Liver (tissue), 8 donors: ENCODE measurements at regions not wholly inside any gene's neighbourhood (a gene's known extent, or its start where the extent isn't known, plus 50 kb on each side); places are given as distances from the start of the nearest gene placed in this dataset.

ENCODE experiments used
- DNase-seq: peaks from one replicate; pipeline ENCODE4 v3.0.0-alpha.2; 2017; ENCODE audit warnings: low spot score
- H3K27ac ChIP-seq, 2 donors: one replicate each; pipeline ENCODE4 v1.7.0; 2013; ENCODE audit warnings: inconsistent platforms in 2 of 2, low read length in 2 of 2, control low read depth in 1 of 2, low read depth in 1 of 2, mild to moderate bottlenecking in 1 of 2
- H3K27me3 ChIP-seq, 4 donors: one replicate each; pipeline versions ENCODE4 v1.6.1 to v1.7.0; 2013; ENCODE audit warnings: low read length in 3 of 4, inconsistent platforms in 1 of 4, mild to moderate bottlenecking in 1 of 4, moderate library complexity in 1 of 4; ENCODE audit not compliant: control insufficient read depth in 4 of 4, insufficient read depth in 4 of 4
- H3K36me3 ChIP-seq, 4 donors: one replicate each; pipeline versions ENCODE4 v1.6.1 to v1.7.0; 2013; ENCODE audit warnings: low read length in 3 of 4, mild to moderate bottlenecking in 3 of 4, low read depth in 1 of 4, moderate library complexity in 1 of 4; ENCODE audit not compliant: control insufficient read depth in 4 of 4, insufficient read depth in 3 of 4
- H3K4me1 ChIP-seq, 4 donors: one replicate each; pipeline versions ENCODE4 v1.6.1 to v1.7.0; 2013; ENCODE audit warnings: low read length in 3 of 4, mild to moderate bottlenecking in 3 of 4, moderate library complexity in 1 of 4; ENCODE audit not compliant: control insufficient read depth in 4 of 4, insufficient read depth in 4 of 4
- H3K4me3 ChIP-seq, 3 donors: one replicate each; pipeline versions ENCODE4 v1.6.1 to v1.7.0; 2013; ENCODE audit warnings: low read length in 3 of 3, control low read depth in 1 of 3, low read depth in 1 of 3, mild to moderate bottlenecking in 1 of 3
- H3K9ac ChIP-seq, 2 donors: one replicate each; pipeline ENCODE4 v1.7.0; 2013; ENCODE audit warnings: low read length in 2 of 2, mild to moderate bottlenecking in 2 of 2, moderate library complexity in 2 of 2, control low read depth in 1 of 2, low read depth in 1 of 2
- H3K9me3 ChIP-seq, 4 donors: one replicate each; pipeline versions ENCODE4 v1.6.1 to v1.7.0; 2013; ENCODE audit warnings: low read length in 3 of 4; ENCODE audit not compliant: control insufficient read depth in 4 of 4
- EGR1 ChIP-seq, 2 donors: IDR thresholded peaks; 2 replicates each; pipeline ENCODE4 v1.6.1; 2016 to 2018; ENCODE audit warnings: antibody characterized with exemption in 2 of 2, low read depth in 2 of 2
- FOXA1 ChIP-seq: IDR thresholded peaks from 2 replicates; pipeline ENCODE4 v1.6.1; 2016; ENCODE audit warnings: antibody characterized with exemption
- FOXA2 ChIP-seq: IDR thresholded peaks from 2 replicates; pipeline ENCODE4 v1.6.1; 2016; ENCODE audit warnings: antibody characterized with exemption
- GABPA ChIP-seq, 2 donors: IDR thresholded peaks in 1 of 2; conservative IDR thresholded peaks in 1 of 2; 2 replicates each; pipeline ENCODE4 v1.6.1; 2016; ENCODE audit warnings: antibody characterized with exemption in 2 of 2, mild to moderate bottlenecking in 1 of 2, moderate library complexity in 1 of 2
- HNF4G ChIP-seq: IDR thresholded peaks from 2 replicates; pipeline ENCODE4 v1.6.1; 2016; ENCODE audit warnings: antibody characterized with exemption
- NR2F2 ChIP-seq: IDR thresholded peaks from 2 replicates; pipeline ENCODE4 v1.6.1; 2016; ENCODE audit warnings: antibody characterized with exemption
- RAD21 ChIP-seq, 2 donors: IDR thresholded peaks; 2 replicates each; pipeline ENCODE4 v1.6.1; 2016; ENCODE audit warnings: antibody characterized with exemption in 2 of 2, mild to moderate bottlenecking in 2 of 2
- RXRA ChIP-seq, 2 donors: IDR thresholded peaks; 2 replicates each; pipeline ENCODE4 v1.6.1; 2017 to 2018; ENCODE audit warnings: antibody characterized with exemption in 2 of 2, mild to moderate bottlenecking in 1 of 2
- SP1 ChIP-seq: IDR thresholded peaks from 2 replicates; pipeline ENCODE4 v1.6.1; 2018; ENCODE audit warnings: antibody characterized with exemption, mild to moderate bottlenecking
- TAF1 ChIP-seq: conservative IDR thresholded peaks from 2 replicates; pipeline ENCODE4 v1.6.1; 2016; ENCODE audit warnings: antibody characterized with exemption, mild to moderate bottlenecking
- WGBS: extraction: QIAGEN DNeasy Blood & Tissue Kit; methylation state at CpG from one replicate; pipeline ENCODE4 v1.1.7; 2013; 5-methylcytosine and 5-hydroxymethylcytosine counted together
- TF ChIP-seq, protein P1 (sequence below): fragments of 150-350 bp; IDR thresholded peaks from 2 replicates; pipeline ENCODE4 v1.5.1; 2017; ENCODE audit warnings: improper control_type of control experiment, low read depth, low read length; ENCODE audit not compliant: missing input control
- TF ChIP-seq, protein P2 (sequence below): IDR thresholded peaks from 2 replicates; pipeline ENCODE4 v1.6.1; 2016; ENCODE audit warnings: antibody characterized with exemption, mild to moderate bottlenecking
- donor health status: healthy.
- donor health status: healthy.
- donor health status: healthy.
- donor health status: healthy.
- donor health status: healthy.

DNA sequence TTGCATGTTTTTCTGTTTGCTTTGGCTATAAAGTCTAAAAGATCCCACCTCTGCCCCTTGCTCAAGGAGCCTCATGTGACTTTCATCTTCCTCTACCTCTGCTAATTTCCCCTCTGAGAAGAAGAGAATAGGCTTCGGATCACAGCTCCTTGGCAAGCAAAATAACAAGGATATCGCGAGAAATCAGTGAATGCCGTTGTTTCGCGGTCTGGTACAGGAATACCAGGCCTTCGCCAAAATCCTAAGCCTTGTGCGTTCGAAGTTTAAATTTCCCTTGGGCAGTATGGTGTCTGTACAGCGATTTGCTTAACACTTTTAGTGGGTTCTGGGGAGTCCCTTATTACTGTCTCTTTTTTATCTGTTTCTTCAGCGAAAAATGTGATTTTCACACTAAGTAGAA, 142.3 kb downstream of the IRF8 start:
- 88% methylated on average over 11 of the region's 11 CpGs for WGBS
- no peak for DNase-seq
- H3K27ac ChIP-seq = no peak overlapping the region
- H3K4me1 ChIP-seq = no peaks in the 10 kb centered on the region
- H3K9ac ChIP-seq = no peak overlapping the region
- H3K27me3 ChIP-seq = peaks cover 0 to 7% (median 0%) of the 10 kb centered on the region in 4 donors
- no peaks in the 10 kb centered on the region for H3K9me3 ChIP-seq
- TF ChIP-seq NR2F2 = no peak
- no peak overlapping the region for H3K4me3 ChIP-seq
- H3K36me3 ChIP-seq = no peaks in the 10 kb centered on the region

DNA sequence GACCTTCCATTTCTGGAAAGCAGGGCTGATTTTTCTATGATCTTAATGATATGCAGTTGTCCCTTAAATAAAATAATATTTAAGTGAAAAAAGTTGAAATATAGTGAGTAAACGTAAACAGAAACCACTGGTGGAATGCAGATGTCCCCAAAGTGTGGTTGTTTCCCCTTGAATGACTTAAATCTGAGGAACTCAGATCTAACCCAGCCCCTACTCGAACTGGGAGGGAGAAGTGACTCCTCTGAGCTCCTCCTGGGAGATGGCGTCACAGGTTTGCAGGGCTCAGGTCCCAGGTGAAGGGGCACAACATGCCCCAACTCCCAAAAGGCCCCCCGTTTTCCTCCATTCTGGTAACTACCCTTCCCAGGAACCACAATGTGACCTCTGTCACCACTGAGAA, 142.8 kb downstream of the IRF8 start:
- no peak for TF ChIP-seq FOXA2
- 65% methylated on average over 4 of the region's 4 CpGs for WGBS

DNA sequence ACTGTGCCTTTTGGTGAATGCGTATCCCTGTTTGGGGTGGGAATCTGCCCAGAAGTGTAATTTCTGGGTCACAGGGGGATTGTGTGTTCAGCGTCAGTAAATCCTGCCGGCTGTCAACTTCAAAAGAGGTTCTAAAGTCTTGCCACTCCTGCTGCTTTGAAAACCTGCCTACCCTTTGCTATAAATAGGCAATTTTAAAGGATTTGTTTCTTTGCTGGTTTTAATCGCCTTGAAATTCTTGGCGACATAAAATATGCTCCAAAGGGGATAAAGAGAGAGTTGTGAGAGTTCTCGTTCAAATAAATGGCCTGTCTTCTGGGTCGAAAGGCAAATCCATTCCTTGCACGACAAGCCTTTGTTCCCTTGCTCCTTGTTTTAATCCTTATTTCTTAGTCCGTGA, 143.4 kb downstream of the IRF8 start:
- Histone ChIP-seq H3K4me1 (no peaks in the 10 kb centered on the region), H3K36me3 (no peaks in the 10 kb centered on the region), H3K4me3 (no peak overlapping the region), H3K9ac (no peak overlapping the region), H3K9me3 (no peaks in the 10 kb centered on the region), H3K27me3 (peaks cover 0 to 7% (median under 1%) of the 10 kb centered on the region in 4 donors), H3K27ac (no peak overlapping the region)
- no peak for DNase-seq
- 74% methylated on average over 9 of the region's 9 CpGs for WGBS
- no peak for TF ChIP-seq GABPA (IDR thresholded peaks at IDR 0.05 in 1 of 2, conservative IDR thresholded peaks at IDR 0.05 in 1 of 2)
- TF ChIP-seq SP1 = no peak
- TF ChIP-seq, protein P1, sequence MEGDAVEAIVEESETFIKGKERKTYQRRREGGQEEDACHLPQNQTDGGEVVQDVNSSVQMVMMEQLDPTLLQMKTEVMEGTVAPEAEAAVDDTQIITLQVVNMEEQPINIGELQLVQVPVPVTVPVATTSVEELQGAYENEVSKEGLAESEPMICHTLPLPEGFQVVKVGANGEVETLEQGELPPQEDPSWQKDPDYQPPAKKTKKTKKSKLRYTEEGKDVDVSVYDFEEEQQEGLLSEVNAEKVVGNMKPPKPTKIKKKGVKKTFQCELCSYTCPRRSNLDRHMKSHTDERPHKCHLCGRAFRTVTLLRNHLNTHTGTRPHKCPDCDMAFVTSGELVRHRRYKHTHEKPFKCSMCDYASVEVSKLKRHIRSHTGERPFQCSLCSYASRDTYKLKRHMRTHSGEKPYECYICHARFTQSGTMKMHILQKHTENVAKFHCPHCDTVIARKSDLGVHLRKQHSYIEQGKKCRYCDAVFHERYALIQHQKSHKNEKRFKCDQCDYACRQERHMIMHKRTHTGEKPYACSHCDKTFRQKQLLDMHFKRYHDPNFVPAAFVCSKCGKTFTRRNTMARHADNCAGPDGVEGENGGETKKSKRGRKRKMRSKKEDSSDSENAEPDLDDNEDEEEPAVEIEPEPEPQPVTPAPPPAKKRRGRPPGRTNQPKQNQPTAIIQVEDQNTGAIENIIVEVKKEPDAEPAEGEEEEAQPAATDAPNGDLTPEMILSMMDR = no peak
- no peak for TF ChIP-seq FOXA2
- no peak for TF ChIP-seq RAD21 (IDR thresholded peaks at IDR 0.05)
- no peak for TF ChIP-seq EGR1 (IDR thresholded peaks at IDR 0.05; ENCODE audit: low read depth in 2 of 2)
- no peak for TF ChIP-seq NR2F2
- TF ChIP-seq HNF4G = no peak
- TF ChIP-seq, protein P2, sequence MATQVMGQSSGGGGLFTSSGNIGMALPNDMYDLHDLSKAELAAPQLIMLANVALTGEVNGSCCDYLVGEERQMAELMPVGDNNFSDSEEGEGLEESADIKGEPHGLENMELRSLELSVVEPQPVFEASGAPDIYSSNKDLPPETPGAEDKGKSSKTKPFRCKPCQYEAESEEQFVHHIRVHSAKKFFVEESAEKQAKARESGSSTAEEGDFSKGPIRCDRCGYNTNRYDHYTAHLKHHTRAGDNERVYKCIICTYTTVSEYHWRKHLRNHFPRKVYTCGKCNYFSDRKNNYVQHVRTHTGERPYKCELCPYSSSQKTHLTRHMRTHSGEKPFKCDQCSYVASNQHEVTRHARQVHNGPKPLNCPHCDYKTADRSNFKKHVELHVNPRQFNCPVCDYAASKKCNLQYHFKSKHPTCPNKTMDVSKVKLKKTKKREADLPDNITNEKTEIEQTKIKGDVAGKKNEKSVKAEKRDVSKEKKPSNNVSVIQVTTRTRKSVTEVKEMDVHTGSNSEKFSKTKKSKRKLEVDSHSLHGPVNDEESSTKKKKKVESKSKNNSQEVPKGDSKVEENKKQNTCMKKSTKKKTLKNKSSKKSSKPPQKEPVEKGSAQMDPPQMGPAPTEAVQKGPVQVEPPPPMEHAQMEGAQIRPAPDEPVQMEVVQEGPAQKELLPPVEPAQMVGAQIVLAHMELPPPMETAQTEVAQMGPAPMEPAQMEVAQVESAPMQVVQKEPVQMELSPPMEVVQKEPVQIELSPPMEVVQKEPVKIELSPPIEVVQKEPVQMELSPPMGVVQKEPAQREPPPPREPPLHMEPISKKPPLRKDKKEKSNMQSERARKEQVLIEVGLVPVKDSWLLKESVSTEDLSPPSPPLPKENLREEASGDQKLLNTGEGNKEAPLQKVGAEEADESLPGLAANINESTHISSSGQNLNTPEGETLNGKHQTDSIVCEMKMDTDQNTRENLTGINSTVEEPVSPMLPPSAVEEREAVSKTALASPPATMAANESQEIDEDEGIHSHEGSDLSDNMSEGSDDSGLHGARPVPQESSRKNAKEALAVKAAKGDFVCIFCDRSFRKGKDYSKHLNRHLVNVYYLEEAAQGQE = no peak
- TF ChIP-seq FOXA1 = no peak
- no peak for TF ChIP-seq TAF1
- no peak for TF ChIP-seq RXRA (IDR thresholded peaks at IDR 0.05)

More for the DNA sequence above, 142.8 kb downstream of the IRF8 start:
- Histone ChIP-seq H3K27me3 (peaks cover 0 to 7% (median 0%) of the 10 kb centered on the region in 4 donors), H3K27ac (no peak overlapping the region), H3K4me1 (no peaks in the 10 kb centered on the region), H3K9ac (no peak overlapping the region), H3K36me3 (no peaks in the 10 kb centered on the region), H3K4me3 (no peak overlapping the region), H3K9me3 (no peaks in the 10 kb centered on the region)
- DNase-seq = no peak
